Keratinocyte (primary cell): ENCODE measurements at regions not wholly inside any gene's neighbourhood (a gene's known extent, or its start where the extent isn't known, plus 50 kb on each side); places are given as distances from the start of the nearest gene placed in this dataset.

Source experiments
- DNase-seq: peaks from one replicate; pipeline ENCODE4 v3.0.0-alpha.2; 2011; ENCODE audit warnings: low read depth, missing footprints, low spot score
- FAIRE-seq: peaks from 2 replicates; lab custom pipeline; 2011; peaks lifted over from hg19 to GRCh38; lab: Jason Lieb, UNC
- H2AFZ ChIP-seq: 2 replicates; pipeline ENCODE4 v1.6.0; 2012; ENCODE audit warnings: low read length, control low read depth, inconsistent platforms; ENCODE audit not compliant: control insufficient read depth
- H3K27ac ChIP-seq: 2 replicates; pipeline ENCODE4 v1.5.1; 2011; ENCODE audit warnings: low read length; ENCODE audit not compliant: control insufficient read depth, insufficient read depth
- H3K27me3 ChIP-seq: 3 replicates; pipeline ENCODE4 v1.6.0; 2011; ENCODE audit warnings: low read length; ENCODE audit not compliant: control insufficient read depth, insufficient read depth; ENCODE audit errors: extremely low read depth
- H3K36me3 ChIP-seq, 2 experiments: 2 replicates in 1 of 2; 3 replicates in 1 of 2; pipeline ENCODE4 v1.5.1; 2011; ENCODE audit warnings: low read length in 2 of 2, mild to moderate bottlenecking in 1 of 2; ENCODE audit not compliant: control insufficient read depth in 2 of 2, insufficient read depth in 2 of 2; ENCODE audit errors: extremely low read depth in 1 of 2
- H3K4me1 ChIP-seq: 3 replicates; pipeline ENCODE4 v1.5.1; 2011; ENCODE audit warnings: low read length; ENCODE audit not compliant: control insufficient read depth, insufficient read depth; ENCODE audit errors: extremely low read depth
- H3K4me2 ChIP-seq: 3 replicates; pipeline ENCODE4 v1.6.0; 2011; ENCODE audit warnings: low read depth, low read length; ENCODE audit not compliant: control insufficient read depth, insufficient read depth; ENCODE audit errors: extremely low read depth
- H3K4me3 ChIP-seq, 3 experiments: fragments of 200-600 bp in 1 of 3; sonication (generic) in 1 of 3; 2 replicates in 2 of 3; 3 replicates in 1 of 3; pipeline ENCODE4 v1.5.1; 2011 to 2016; ENCODE audit warnings: low read length in 3 of 3, mild to moderate bottlenecking in 3 of 3, control low read depth in 2 of 3, inconsistent platforms in 1 of 3, low read depth in 1 of 3, mixed read lengths in 1 of 3, mixed run types in 1 of 3, moderate library complexity in 1 of 3; ENCODE audit not compliant: control insufficient read depth in 2 of 3, insufficient read depth in 2 of 3; ENCODE audit errors: extremely low read depth in 1 of 3
- H3K79me2 ChIP-seq: 2 replicates; pipeline ENCODE4 v1.6.0; 2012; ENCODE audit warnings: low read length; ENCODE audit not compliant: control insufficient read depth, insufficient read depth
- H3K9ac ChIP-seq: 3 replicates; pipeline ENCODE4 v1.6.0; 2011; ENCODE audit warnings: low read length; ENCODE audit not compliant: control insufficient read depth, insufficient read depth; ENCODE audit errors: extremely low read depth
- H3K9me1 ChIP-seq: 3 replicates; pipeline ENCODE4 v1.6.0; 2011; ENCODE audit warnings: low read length; ENCODE audit not compliant: control insufficient read depth, insufficient read depth; ENCODE audit errors: extremely low read depth
- H3K9me3 ChIP-seq: 2 replicates; pipeline ENCODE4 v1.5.1; 2012; ENCODE audit warnings: low read depth, low read length; ENCODE audit not compliant: control insufficient read depth
- H4K20me1 ChIP-seq: 3 replicates; pipeline ENCODE4 v1.6.0; 2011; ENCODE audit warnings: low read length; ENCODE audit not compliant: control insufficient read depth, insufficient read depth; ENCODE audit errors: extremely low read depth
- EZH2 ChIP-seq: IDR thresholded peaks from one replicate; pipeline ENCODE4 v1.6.1; 2012; ENCODE audit warnings: inconsistent platforms, mild to moderate bottlenecking, low read length, moderate library complexity
- dilution Hi-C: fragments of 300-500 bp; cut with MboI; formaldehyde crosslinking; loops from one replicate; pipeline ENCODE4 v1.7.0; 2020; ENCODE audit warnings: low sequenced_read_pairs; ENCODE audit not compliant: extremely low pct_ligation_motif_present
- TF ChIP-seq, protein P1 (sequence below), 3 experiments: IDR thresholded peaks in 1 of 3; conservative IDR thresholded peaks in 1 of 3; optimal IDR thresholded peaks in 1 of 3; 2 replicates in 2 of 3; 3 replicates in 1 of 3; pipeline versions ENCODE3 to v1.5.1; 2011; ENCODE audit warnings: low read length in 3 of 3, mild to moderate bottlenecking in 3 of 3, moderate library complexity in 2 of 3, control low read depth in 1 of 3, inconsistent platforms in 1 of 3; ENCODE audit not compliant: insufficient read depth in 2 of 3; ENCODE audit errors: extremely low read depth in 1 of 3

DNA sequence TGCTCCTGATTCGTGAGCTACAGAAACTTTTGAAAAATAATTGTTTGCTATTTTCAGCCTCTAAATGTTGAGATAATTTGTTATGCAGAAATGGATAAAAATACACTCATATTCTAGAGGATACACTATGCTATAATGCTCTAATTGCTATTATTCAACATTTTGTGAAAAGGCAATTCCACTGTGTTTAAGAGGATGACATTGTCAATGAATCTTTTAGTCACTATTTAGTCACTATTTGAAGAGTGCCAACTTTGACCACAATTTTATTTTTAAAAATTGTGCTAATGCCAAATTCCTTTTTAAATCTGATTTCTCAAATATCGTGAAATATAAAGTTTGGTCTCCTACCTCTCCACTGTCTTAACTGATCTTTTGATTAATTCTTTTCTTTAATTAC is 604.9 kb upstream of the KCNMB2 start:
- no peaks in the 10 kb centered on the region for H3K36me3 ChIP-seq
- no peak overlapping the region for H3K27ac ChIP-seq
- DNase-seq (no peak), FAIRE-seq (no peak)
- dilution Hi-C loops, result no loop called here
- no peaks in the 10 kb centered on the region for H3K9me3 ChIP-seq
- H3K27me3 ChIP-seq, result no peaks in the 10 kb centered on the region
- H3K79me2 ChIP-seq, result no peaks in the 10 kb centered on the region
- no peaks in the 10 kb centered on the region for H3K9me1 ChIP-seq
- no peak overlapping the region for H3K9ac ChIP-seq
- no peak overlapping the region for H2AFZ ChIP-seq
- H3K4me3 ChIP-seq, result no peak overlapping the region
- H3K4me2 ChIP-seq, result no peak overlapping the region
- H3K4me1 ChIP-seq, result no peaks in the 10 kb centered on the region
- no peak for TF ChIP-seq EZH2
- TF ChIP-seq, protein P1, sequence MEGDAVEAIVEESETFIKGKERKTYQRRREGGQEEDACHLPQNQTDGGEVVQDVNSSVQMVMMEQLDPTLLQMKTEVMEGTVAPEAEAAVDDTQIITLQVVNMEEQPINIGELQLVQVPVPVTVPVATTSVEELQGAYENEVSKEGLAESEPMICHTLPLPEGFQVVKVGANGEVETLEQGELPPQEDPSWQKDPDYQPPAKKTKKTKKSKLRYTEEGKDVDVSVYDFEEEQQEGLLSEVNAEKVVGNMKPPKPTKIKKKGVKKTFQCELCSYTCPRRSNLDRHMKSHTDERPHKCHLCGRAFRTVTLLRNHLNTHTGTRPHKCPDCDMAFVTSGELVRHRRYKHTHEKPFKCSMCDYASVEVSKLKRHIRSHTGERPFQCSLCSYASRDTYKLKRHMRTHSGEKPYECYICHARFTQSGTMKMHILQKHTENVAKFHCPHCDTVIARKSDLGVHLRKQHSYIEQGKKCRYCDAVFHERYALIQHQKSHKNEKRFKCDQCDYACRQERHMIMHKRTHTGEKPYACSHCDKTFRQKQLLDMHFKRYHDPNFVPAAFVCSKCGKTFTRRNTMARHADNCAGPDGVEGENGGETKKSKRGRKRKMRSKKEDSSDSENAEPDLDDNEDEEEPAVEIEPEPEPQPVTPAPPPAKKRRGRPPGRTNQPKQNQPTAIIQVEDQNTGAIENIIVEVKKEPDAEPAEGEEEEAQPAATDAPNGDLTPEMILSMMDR (optimal IDR thresholded peaks at IDR 0.05 in 1 of 3, IDR thresholded peaks at IDR 0.05 in 1 of 3, conservative IDR thresholded peaks at IDR 0.05 in 1 of 3; ENCODE audit: extremely low read depth in 1 of 3, insufficient read depth in 2 of 3, low read length in 3 of 3), result no peak
- no peaks in the 10 kb centered on the region for H4K20me1 ChIP-seq

DNA sequence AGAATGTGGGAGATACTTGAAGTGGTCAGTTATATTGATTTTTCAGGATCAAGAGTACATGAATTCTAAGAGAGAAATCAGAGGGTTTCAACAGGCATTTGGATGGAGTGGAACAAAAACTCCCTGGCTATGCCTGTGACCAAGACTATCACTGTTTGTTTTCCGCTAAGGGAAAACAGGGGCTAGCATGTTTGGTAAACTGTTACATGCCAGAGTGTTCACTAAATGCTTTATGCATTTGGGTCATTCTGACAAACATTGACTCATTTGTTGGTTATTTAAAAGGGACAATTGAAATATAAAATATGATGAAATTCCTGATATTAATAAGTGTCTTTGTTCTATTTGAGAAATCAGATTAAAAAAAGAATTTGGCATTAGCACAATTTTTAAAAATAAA is 603.9 kb upstream of the KCNMB2 start:
- FAIRE-seq, result no peak
- no peaks in the 10 kb centered on the region for H3K4me1 ChIP-seq
- H3K4me3 ChIP-seq, result no peak overlapping the region

More for the DNA sequence above, 603.9 kb upstream of the KCNMB2 start:
- no peak overlapping the region for H3K27ac ChIP-seq
- no peak for DNase-seq
- no peak overlapping the region for H2AFZ ChIP-seq
- no peaks in the 10 kb centered on the region for H3K27me3 ChIP-seq
- no peaks in the 10 kb centered on the region for H4K20me1 ChIP-seq
- TF ChIP-seq, protein P1 (optimal IDR thresholded peaks at IDR 0.05 in 1 of 3, IDR thresholded peaks at IDR 0.05 in 1 of 3, conservative IDR thresholded peaks at IDR 0.05 in 1 of 3; ENCODE audit: extremely low read depth in 1 of 3, insufficient read depth in 2 of 3, low read length in 3 of 3), result no peak
- no peak for TF ChIP-seq EZH2
- H3K79me2 ChIP-seq, result no peaks in the 10 kb centered on the region
- dilution Hi-C loops, result no loop called here
- no peaks in the 10 kb centered on the region for H3K9me3 ChIP-seq
- no peak overlapping the region for H3K9ac ChIP-seq
- no peaks in the 10 kb centered on the region for H3K9me1 ChIP-seq
- no peak overlapping the region for H3K4me2 ChIP-seq
- H3K36me3 ChIP-seq, result no peaks in the 10 kb centered on the region
